ENCODE measurements at regions not wholly inside any gene's neighbourhood (a gene's known extent, or its start where the extent isn't known, plus 50 kb on each side); places are given as distances from the start of the nearest gene placed in this dataset.

DNA sequence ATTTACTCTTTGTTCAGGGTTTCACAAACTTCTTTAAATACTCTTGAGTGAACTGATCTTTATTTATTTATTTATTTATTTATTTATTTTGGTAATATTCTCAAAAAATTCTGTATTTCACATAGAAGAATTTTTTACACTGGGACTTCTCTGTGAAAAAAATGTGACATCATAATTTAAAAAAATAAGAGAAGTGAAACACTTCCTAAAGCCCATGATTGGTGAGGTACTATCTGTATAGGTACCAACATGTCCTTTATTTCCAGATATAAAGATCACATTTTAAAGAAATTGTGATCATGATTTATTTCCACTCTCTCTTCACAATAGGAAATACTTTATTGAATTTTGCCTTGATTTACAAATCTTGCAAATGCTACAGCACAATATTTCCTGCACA is 497.1 kb downstream of the FAT4 start:
- no peaks in the 10 kb centered on the region for H3K4me1 ChIP-seq
- H3K4me3 ChIP-seq: no peak overlapping the region
- H3K27ac ChIP-seq: no peak overlapping the region
- H3K9me3 ChIP-seq: no peaks in the 10 kb centered on the region
- no peaks in the 10 kb centered on the region for H3K36me3 ChIP-seq
- H3K27me3 ChIP-seq: no peaks in the 10 kb centered on the region
- no peak for TF ChIP-seq POLR2A (IDR thresholded peaks at IDR 0.05)
- TF ChIP-seq, protein P1, sequence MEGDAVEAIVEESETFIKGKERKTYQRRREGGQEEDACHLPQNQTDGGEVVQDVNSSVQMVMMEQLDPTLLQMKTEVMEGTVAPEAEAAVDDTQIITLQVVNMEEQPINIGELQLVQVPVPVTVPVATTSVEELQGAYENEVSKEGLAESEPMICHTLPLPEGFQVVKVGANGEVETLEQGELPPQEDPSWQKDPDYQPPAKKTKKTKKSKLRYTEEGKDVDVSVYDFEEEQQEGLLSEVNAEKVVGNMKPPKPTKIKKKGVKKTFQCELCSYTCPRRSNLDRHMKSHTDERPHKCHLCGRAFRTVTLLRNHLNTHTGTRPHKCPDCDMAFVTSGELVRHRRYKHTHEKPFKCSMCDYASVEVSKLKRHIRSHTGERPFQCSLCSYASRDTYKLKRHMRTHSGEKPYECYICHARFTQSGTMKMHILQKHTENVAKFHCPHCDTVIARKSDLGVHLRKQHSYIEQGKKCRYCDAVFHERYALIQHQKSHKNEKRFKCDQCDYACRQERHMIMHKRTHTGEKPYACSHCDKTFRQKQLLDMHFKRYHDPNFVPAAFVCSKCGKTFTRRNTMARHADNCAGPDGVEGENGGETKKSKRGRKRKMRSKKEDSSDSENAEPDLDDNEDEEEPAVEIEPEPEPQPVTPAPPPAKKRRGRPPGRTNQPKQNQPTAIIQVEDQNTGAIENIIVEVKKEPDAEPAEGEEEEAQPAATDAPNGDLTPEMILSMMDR (IDR thresholded peaks at IDR 0.05): no peak
- no peak for DNase-seq

- H3K27me3 ChIP-seq: no peaks in the 10 kb centered on the region
- no peak overlapping the region for H3K4me3 ChIP-seq
- H3K27ac ChIP-seq: no peak overlapping the region
- no peaks in the 10 kb centered on the region for H3K36me3 ChIP-seq
- TF ChIP-seq, protein P1 (IDR thresholded peaks at IDR 0.05): no peak
- no peak for TF ChIP-seq POLR2A (IDR thresholded peaks at IDR 0.05)
- H3K4me1 ChIP-seq: no peaks in the 10 kb centered on the region
- no peak for DNase-seq
- no peaks in the 10 kb centered on the region for H3K9me3 ChIP-seq
Observed at GRCh38 chr4:125826801-125827695, 512.3 kb downstream of the FAT4 start.

GRCh38 chr4:125827696-125828052 is 512.9 kb downstream of the FAT4 start:
- no peak for DNase-seq
- no peak for TF ChIP-seq POLR2A (IDR thresholded peaks at IDR 0.05)
- TF ChIP-seq, protein P1 (IDR thresholded peaks at IDR 0.05): no peak
- Histone ChIP-seq H3K27ac (no peak overlapping the region), H3K27me3 (no peaks in the 10 kb centered on the region), H3K4me3 (no peak overlapping the region), H3K36me3 (no peaks in the 10 kb centered on the region), H3K9me3 (no peaks in the 10 kb centered on the region), H3K4me1 (no peaks in the 10 kb centered on the region)

DNA sequence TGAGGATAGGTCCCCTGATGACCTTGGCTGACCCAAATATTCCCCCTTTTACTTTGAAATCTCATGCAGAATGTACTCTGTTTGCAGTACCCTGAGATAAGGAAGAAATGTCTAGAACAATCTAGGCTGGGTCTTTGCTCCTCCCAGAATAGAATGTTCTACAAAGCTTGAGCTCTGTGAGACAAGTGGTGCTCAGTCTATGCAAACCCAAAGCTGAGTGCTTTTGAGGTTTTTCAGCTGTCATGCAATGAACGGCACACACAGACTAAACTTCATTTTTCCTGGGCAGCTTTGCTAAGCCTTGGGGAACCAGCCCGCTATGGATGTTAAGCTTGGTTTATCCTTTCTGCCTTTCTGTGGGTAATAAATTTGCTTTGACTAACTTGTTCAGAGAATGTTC is 513.6 kb downstream of the FAT4 start:
- no peak for TF ChIP-seq POLR2A (IDR thresholded peaks at IDR 0.05)
- TF ChIP-seq, protein P1 (IDR thresholded peaks at IDR 0.05): no peak
- Histone ChIP-seq H3K36me3 (no peaks in the 10 kb centered on the region), H3K4me3 (no peak overlapping the region), H3K27ac (no peak overlapping the region), H3K27me3 (no peaks in the 10 kb centered on the region), H3K9me3 (no peaks in the 10 kb centered on the region), H3K4me1 (no peaks in the 10 kb centered on the region)
- DNase-seq: no peak

DNA sequence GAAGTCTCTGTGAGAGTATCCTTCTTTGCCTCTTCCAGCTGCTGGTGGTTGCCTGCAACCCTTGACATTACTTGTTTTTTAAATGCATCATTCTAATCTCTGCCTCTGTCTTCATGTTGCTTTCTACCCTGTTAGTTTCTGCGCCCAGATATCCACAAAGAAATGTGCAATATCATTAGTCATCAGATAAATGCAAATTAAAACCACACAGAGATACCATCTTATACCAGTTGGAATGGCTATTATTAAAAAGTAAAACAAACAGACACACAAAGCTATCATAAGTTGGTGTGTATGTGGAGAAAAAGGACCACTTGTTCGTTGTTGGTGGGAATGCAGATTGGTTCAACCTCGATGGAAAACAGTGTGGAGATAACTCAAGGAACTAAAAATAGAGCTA is 517.4 kb downstream of the FAT4 start:
- H3K9me3 ChIP-seq: no peaks in the 10 kb centered on the region
- H3K4me3 ChIP-seq: no peak overlapping the region
- H3K4me1 ChIP-seq: no peaks in the 10 kb centered on the region
- no peaks in the 10 kb centered on the region for H3K36me3 ChIP-seq
- no peaks in the 10 kb centered on the region for H3K27me3 ChIP-seq
- H3K27ac ChIP-seq: no peak overlapping the region
- TF ChIP-seq POLR2A (IDR thresholded peaks at IDR 0.05): no peak
- TF ChIP-seq, protein P1 (IDR thresholded peaks at IDR 0.05): no peak
- no peak for DNase-seq

Measured in Peyer's patch (tissue), 4 donors.